ENCODE measurements at regions not wholly inside any gene's neighbourhood (a gene's known extent, or its start where the extent isn't known, plus 50 kb on each side); places are given as distances from the start of the nearest gene placed in this dataset.

- no peak overlapping the region for H3K4me3 ChIP-seq (ENCODE audit: low read depth, low read length)
- TF ChIP-seq CTCF (IDR thresholded peaks at IDR 0.05; ENCODE audit: insufficient read depth, low read length, missing control alignments), result no peak
- DNase-seq (ENCODE audit: low read depth, low spot score), result no peak
- ChIA-PET CTCF (no interaction called here), POLR2A (no interaction called here)
Measured at GRCh38 chr5:173833196-173833985, 54.8 kb upstream of the CPEB4 start.

GRCh38 chr5:173834071-173834771 lies 53.9 kb upstream of the CPEB4 start:
- H3K4me3 ChIP-seq (ENCODE audit: low read depth, low read length), result no peak overlapping the region
- ChIA-PET CTCF (interaction anchor here (0.7 kb wide), 1 partner anchor 476 kb away, joined by 3 read pairs; no protein-coding TSS in a partner anchor), POLR2A (no interaction called here)
- no peak for TF ChIP-seq CTCF (IDR thresholded peaks at IDR 0.05; ENCODE audit: insufficient read depth, low read length, missing control alignments)
- DNase-seq (ENCODE audit: low read depth, low spot score), result no peak

GRCh38 chr5:173835131-173835530 lies 53.0 kb upstream of the CPEB4 start:
- no peak overlapping the region for H3K4me3 ChIP-seq (ENCODE audit: low read depth, low read length)
- POLR2A ChIA-PET, result no interaction called here
- CTCF ChIA-PET, result no interaction called here
- TF ChIP-seq CTCF (IDR thresholded peaks at IDR 0.05; ENCODE audit: insufficient read depth, low read length, missing control alignments), result no peak
- no peak for DNase-seq (ENCODE audit: low read depth, low spot score)

- TF ChIP-seq CTCF (IDR thresholded peaks at IDR 0.05; ENCODE audit: insufficient read depth, low read length, missing control alignments), result no peak
- POLR2A ChIA-PET, result no interaction called here
- H3K4me3 ChIP-seq (ENCODE audit: low read depth, low read length), result no peak overlapping the region
- no peak for DNase-seq (ENCODE audit: low read depth, low spot score)
- CTCF ChIA-PET, result no interaction called here
Measured at GRCh38 chr5:173835661-173836060, 52.5 kb upstream of the CPEB4 start.

- CTCF ChIA-PET, result no interaction called here
- TF ChIP-seq CTCF (IDR thresholded peaks at IDR 0.05; ENCODE audit: insufficient read depth, low read length, missing control alignments), result no peak
- H3K4me3 ChIP-seq (ENCODE audit: low read depth, low read length), result no peak overlapping the region
- DNase-seq (ENCODE audit: low read depth, low spot score), result no peak
- POLR2A ChIA-PET, result no interaction called here
Measured at GRCh38 chr5:173837654-173838053, 50.5 kb upstream of the CPEB4 start.
